Gastroesophageal sphincter (tissue), 3 donors: ENCODE measurements at regions not wholly inside any gene's neighbourhood (a gene's known extent, or its start where the extent isn't known, plus 50 kb on each side); places are given as distances from the start of the nearest gene placed in this dataset.

Experiments
- CTCF ChIP-seq, 4 experiments: fragments of 200-600 bp in 2 of 4; fragments of 450-650 bp in 2 of 4; sonication (generic) in 1 of 4; IDR thresholded peaks; one replicate each; pipeline ENCODE4 v1.5.1; 2017 to 2019; ENCODE audit warnings: antibody characterized with exemption in 4 of 4, mild to moderate bottlenecking in 2 of 4, moderate library complexity in 2 of 4
- POLR2A ChIP-seq, 2 donors: fragments of 450-650 bp; IDR thresholded peaks; one replicate each; pipeline ENCODE4 v1.6.1; 2017; ENCODE audit warnings: antibody characterized with exemption in 2 of 2, mild to moderate bottlenecking in 2 of 2, moderate library complexity in 1 of 2

GRCh38 chr5:155082401-155082800 is 68.8 kb downstream of the KIF4B start:
- no peak for TF ChIP-seq POLR2A (IDR thresholded peaks at IDR 0.05)
- no peak for TF ChIP-seq CTCF (IDR thresholded peaks at IDR 0.05)
